Ovary (tissue), 3 donors: ENCODE measurements at regions not wholly inside any gene's neighbourhood (a gene's known extent, or its start where the extent isn't known, plus 50 kb on each side); places are given as distances from the start of the nearest gene placed in this dataset.

Source experiments
- EP300 ChIP-seq: sonication (generic); formaldehyde crosslinking; IDR thresholded peaks from one replicate; pipeline ENCODE4 v1.6.1; 2017; ENCODE audit warnings: antibody characterized with exemption
- POLR2A ChIP-seq: fragments of 450-650 bp; IDR thresholded peaks from one replicate; pipeline ENCODE4 v1.6.1; 2017; ENCODE audit warnings: antibody characterized with exemption, mild to moderate bottlenecking, moderate library complexity
- TF ChIP-seq, protein P1 (sequence below), 3 donors: fragments of 450-650 bp in 2 of 3; fragments of 200-600 bp in 1 of 3; IDR thresholded peaks; one replicate each; pipeline versions ENCODE4 v1.5.1 to v1.8.0; 2016 to 2022; ENCODE audit warnings: antibody characterized with exemption in 3 of 3, mild to moderate bottlenecking in 1 of 3
- donor health status: DM: no; HTN: no; CAD: no.

GRCh38 chr15:62512904-62513303, 347.8 kb upstream of the C2CD4B start:
- no peak for TF ChIP-seq EP300
- TF ChIP-seq, protein P1, sequence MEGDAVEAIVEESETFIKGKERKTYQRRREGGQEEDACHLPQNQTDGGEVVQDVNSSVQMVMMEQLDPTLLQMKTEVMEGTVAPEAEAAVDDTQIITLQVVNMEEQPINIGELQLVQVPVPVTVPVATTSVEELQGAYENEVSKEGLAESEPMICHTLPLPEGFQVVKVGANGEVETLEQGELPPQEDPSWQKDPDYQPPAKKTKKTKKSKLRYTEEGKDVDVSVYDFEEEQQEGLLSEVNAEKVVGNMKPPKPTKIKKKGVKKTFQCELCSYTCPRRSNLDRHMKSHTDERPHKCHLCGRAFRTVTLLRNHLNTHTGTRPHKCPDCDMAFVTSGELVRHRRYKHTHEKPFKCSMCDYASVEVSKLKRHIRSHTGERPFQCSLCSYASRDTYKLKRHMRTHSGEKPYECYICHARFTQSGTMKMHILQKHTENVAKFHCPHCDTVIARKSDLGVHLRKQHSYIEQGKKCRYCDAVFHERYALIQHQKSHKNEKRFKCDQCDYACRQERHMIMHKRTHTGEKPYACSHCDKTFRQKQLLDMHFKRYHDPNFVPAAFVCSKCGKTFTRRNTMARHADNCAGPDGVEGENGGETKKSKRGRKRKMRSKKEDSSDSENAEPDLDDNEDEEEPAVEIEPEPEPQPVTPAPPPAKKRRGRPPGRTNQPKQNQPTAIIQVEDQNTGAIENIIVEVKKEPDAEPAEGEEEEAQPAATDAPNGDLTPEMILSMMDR (IDR thresholded peaks at IDR 0.05) = no peak
- no peak for TF ChIP-seq POLR2A
